HG03521 (cell line): ENCODE measurements at regions not wholly inside any gene's neighbourhood (a gene's known extent, or its start where the extent isn't known, plus 50 kb on each side); places are given as distances from the start of the nearest gene placed in this dataset.
A peak's percentile ranks its signal among the peaks of the same experiment; 100 is the strongest.
"Not testable (repeated sequence)": the region's sequence is repeated elsewhere in the genome, so short reads cannot be mapped to it uniquely, and the experiment has no call there.

Source experiments
- ATAC-seq: cut with Tn5 transposase; IDR thresholded peaks from one replicate; pipeline ENCODE4 v1.9.1; 2021; ENCODE audit warnings: mild to moderate bottlenecking, moderate library complexity; ENCODE audit not compliant: unreplicated experiment

- no peak for ATAC-seq
Observed at GRCh38 chr10:9228771-9229170, 1174.3 kb downstream of the GATA3 start.

- ATAC-seq, result no peak
Observed at GRCh38 chr10:9229702-9230244, 1175.3 kb downstream of the GATA3 start.

- ATAC-seq, result no peak
Observed at GRCh38 chr10:9230625-9231024, 1176.1 kb downstream of the GATA3 start.

GRCh38 chr10:9234191-9234590, 1179.7 kb downstream of the GATA3 start:
- no peak for ATAC-seq

- ATAC-seq, result no peak
Observed at GRCh38 chr10:9238041-9238440, 1183.6 kb downstream of the GATA3 start.

- no peak for ATAC-seq
Observed at GRCh38 chr10:9239298-9239697, 1184.8 kb downstream of the GATA3 start.

- no peak for ATAC-seq
Observed at GRCh38 chr10:9243941-9244411, 1189.5 kb downstream of the GATA3 start.

GRCh38 chr10:9244864-9245263, 1190.4 kb downstream of the GATA3 start:
- no peak for ATAC-seq

- no peak for ATAC-seq
Observed at GRCh38 chr10:9253121-9253520, 1198.6 kb downstream of the GATA3 start.

GRCh38 chr10:9254353-9254752, 1199.9 kb downstream of the GATA3 start:
- no peak for ATAC-seq

GRCh38 chr10:9260690-9261089, 1206.2 kb downstream of the GATA3 start:
- no peak for ATAC-seq

GRCh38 chr10:9262770-9263169, 1208.3 kb downstream of the GATA3 start:
- ATAC-seq, result no peak

- no peak for ATAC-seq
Observed at GRCh38 chr10:9268176-9268575, 1213.7 kb downstream of the GATA3 start.

GRCh38 chr10:9273126-9273833, 1218.8 kb downstream of the GATA3 start:
- ATAC-seq, result not testable (repeated sequence)

- no peak for ATAC-seq
Observed at GRCh38 chr10:9274206-9274755, 1219.8 kb downstream of the GATA3 start.

GRCh38 chr10:9275861-9276260, 1221.4 kb downstream of the GATA3 start:
- ATAC-seq, result no peak

GRCh38 chr10:9285690-9286089, 1231.2 kb downstream of the GATA3 start:
- ATAC-seq, result no peak

GRCh38 chr10:9289811-9290210, 1235.3 kb downstream of the GATA3 start:
- ATAC-seq, result no peak

- ATAC-seq, result no peak
Observed at GRCh38 chr10:9291081-9291480, 1236.6 kb downstream of the GATA3 start.

GRCh38 chr10:9294132-9294663, 1239.7 kb downstream of the GATA3 start:
- no peak for ATAC-seq

GRCh38 chr10:9294865-9295264, 1240.4 kb downstream of the GATA3 start:
- peak; percentile 82 for ATAC-seq

- no peak for ATAC-seq
Observed at GRCh38 chr10:9296190-9296589, 1241.7 kb downstream of the GATA3 start.
